ENCODE measurements at regions not wholly inside any gene's neighbourhood (a gene's known extent, or its start where the extent isn't known, plus 50 kb on each side); places are given as distances from the start of the nearest gene placed in this dataset.
A peak's percentile ranks its signal among the peaks of the same experiment; 100 is the strongest.
"Not testable (repeated sequence)": the region's sequence is repeated elsewhere in the genome, so short reads cannot be mapped to it uniquely, and the experiment has no call there.

DNA sequence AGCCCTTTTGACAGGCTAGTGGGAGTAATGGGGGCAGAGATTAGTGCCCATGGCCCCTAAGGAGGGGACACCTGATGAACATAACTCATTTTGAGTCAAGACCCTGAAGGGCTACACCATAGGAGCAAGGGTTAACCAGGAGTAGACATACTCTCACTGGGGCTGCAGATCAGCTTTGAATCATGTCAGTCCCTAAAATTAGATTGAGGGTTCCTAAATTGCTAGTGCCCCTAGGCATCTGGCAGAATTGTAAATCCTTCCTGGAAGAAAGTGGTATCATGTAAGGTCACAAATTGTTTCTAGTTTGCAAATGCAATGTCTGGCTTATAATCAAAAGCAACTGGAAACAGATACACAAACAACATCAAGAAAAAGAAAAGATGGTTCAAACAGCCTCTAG is 52.1 kb upstream of the LRRC37A2 start:
- H3K4me3 Mint-ChIP-seq (ENCODE audit: unreplicated experiment); H3K9me3 Mint-ChIP-seq (ENCODE audit: unreplicated experiment); H3K36me3 ChIP-seq (ENCODE audit: insufficient read depth, low read length); H3K4me1 ChIP-seq (ENCODE audit: insufficient read depth, low read length); DNase-seq (ENCODE audit: low read depth); H3K79me2 ChIP-seq (ENCODE audit: insufficient read depth, low read length); H3K4me3 ChIP-seq (ENCODE audit: insufficient read depth, low read depth, low read length); H3K27ac Mint-ChIP-seq (ENCODE audit: unreplicated experiment); H4K20me1 ChIP-seq (ENCODE audit: insufficient read depth, low read length); H2AFZ ChIP-seq (ENCODE audit: low read depth, low read length); H3K27me3 ChIP-seq (ENCODE audit: insufficient read depth, low read length); H3K27ac ChIP-seq (ENCODE audit: low read depth, low read length); H3K36me3 Mint-ChIP-seq (ENCODE audit: low read depth, unreplicated experiment); H3K9ac ChIP-seq (ENCODE audit: low read length); H3K4me2 ChIP-seq (ENCODE audit: low read length); H3K4me1 Mint-ChIP-seq (ENCODE audit: low read depth, unreplicated experiment); H3K9me3 ChIP-seq (ENCODE audit: insufficient read depth, low read depth, low read length); H3K27me3 Mint-ChIP-seq (ENCODE audit: low read depth, unreplicated experiment); FAIRE-seq: not testable (repeated sequence)

DNA sequence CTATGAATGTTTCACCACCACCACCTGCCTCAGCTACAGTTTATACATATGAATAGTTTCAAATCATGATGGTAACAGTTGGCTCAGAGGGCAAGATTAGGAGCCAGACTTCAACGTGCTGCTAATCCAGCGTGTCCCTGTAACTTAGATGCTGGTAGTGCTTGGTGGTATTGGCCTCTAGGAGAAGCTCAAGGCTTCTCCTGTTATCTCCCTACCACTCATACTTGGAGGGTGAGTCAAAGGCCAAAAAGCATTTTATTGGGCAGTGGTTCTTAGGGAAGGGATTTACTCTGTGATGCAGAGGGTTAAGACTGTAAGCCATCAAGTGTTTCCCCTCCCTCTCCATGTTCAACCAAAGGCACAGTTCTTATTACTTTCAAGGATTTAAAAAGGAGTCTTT is 57.2 kb upstream of the LRRC37A2 start:
- H3K4me2 ChIP-seq (ENCODE audit: low read length); H3K9ac ChIP-seq (ENCODE audit: low read length); H3K4me1 ChIP-seq (ENCODE audit: insufficient read depth, low read length); H4K20me1 ChIP-seq (ENCODE audit: insufficient read depth, low read length); H3K36me3 Mint-ChIP-seq (ENCODE audit: low read depth, unreplicated experiment); H3K9me3 Mint-ChIP-seq (ENCODE audit: unreplicated experiment); H2AFZ ChIP-seq (ENCODE audit: low read depth, low read length); H3K4me1 Mint-ChIP-seq (ENCODE audit: low read depth, unreplicated experiment); H3K27me3 Mint-ChIP-seq (ENCODE audit: low read depth, unreplicated experiment); H3K27ac ChIP-seq (ENCODE audit: low read depth, low read length); H3K9me3 ChIP-seq (ENCODE audit: insufficient read depth, low read depth, low read length); H3K4me3 ChIP-seq (ENCODE audit: insufficient read depth, low read depth, low read length); H3K27me3 ChIP-seq (ENCODE audit: insufficient read depth, low read length); H3K79me2 ChIP-seq (ENCODE audit: insufficient read depth, low read length); H3K27ac Mint-ChIP-seq (ENCODE audit: unreplicated experiment); DNase-seq (ENCODE audit: low read depth); H3K4me3 Mint-ChIP-seq (ENCODE audit: unreplicated experiment); H3K36me3 ChIP-seq (ENCODE audit: insufficient read depth, low read length): not testable (repeated sequence)
- peak; percentile 99 for FAIRE-seq

DNA sequence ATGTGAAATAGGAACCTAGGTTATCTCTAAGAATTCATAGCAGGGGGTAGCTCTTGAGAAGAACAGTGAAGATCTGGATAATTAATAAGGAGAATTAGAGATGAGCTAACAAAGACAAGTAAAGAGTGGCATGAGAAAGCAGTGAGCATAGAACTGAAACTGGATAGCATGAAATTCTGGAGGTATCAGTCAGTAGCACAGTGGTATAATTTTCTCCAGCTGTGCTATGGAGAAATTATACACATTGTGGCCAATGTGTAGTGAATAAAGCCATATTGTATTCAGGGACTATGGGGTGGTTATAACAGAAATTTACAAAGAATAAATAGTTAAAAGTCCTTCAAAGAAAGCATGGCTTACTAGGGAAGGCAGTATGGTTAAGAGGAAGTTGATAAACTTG is 57.7 kb upstream of the LRRC37A2 start:
- not testable (repeated sequence) for H3K9me3 ChIP-seq (ENCODE audit: insufficient read depth, low read depth, low read length); H3K9ac ChIP-seq (ENCODE audit: low read length); H3K36me3 Mint-ChIP-seq (ENCODE audit: low read depth, unreplicated experiment); H2AFZ ChIP-seq (ENCODE audit: low read depth, low read length); H3K79me2 ChIP-seq (ENCODE audit: insufficient read depth, low read length); H3K4me3 ChIP-seq (ENCODE audit: insufficient read depth, low read depth, low read length); H3K4me2 ChIP-seq (ENCODE audit: low read length); DNase-seq (ENCODE audit: low read depth); H3K9me3 Mint-ChIP-seq (ENCODE audit: unreplicated experiment); H3K4me1 ChIP-seq (ENCODE audit: insufficient read depth, low read length); H3K27me3 ChIP-seq (ENCODE audit: insufficient read depth, low read length); H4K20me1 ChIP-seq (ENCODE audit: insufficient read depth, low read length); H3K27ac ChIP-seq (ENCODE audit: low read depth, low read length); H3K27me3 Mint-ChIP-seq (ENCODE audit: low read depth, unreplicated experiment); H3K4me3 Mint-ChIP-seq (ENCODE audit: unreplicated experiment); H3K4me1 Mint-ChIP-seq (ENCODE audit: low read depth, unreplicated experiment); H3K36me3 ChIP-seq (ENCODE audit: insufficient read depth, low read length); H3K27ac Mint-ChIP-seq (ENCODE audit: unreplicated experiment)
- FAIRE-seq, result peak; percentile 91

DNA sequence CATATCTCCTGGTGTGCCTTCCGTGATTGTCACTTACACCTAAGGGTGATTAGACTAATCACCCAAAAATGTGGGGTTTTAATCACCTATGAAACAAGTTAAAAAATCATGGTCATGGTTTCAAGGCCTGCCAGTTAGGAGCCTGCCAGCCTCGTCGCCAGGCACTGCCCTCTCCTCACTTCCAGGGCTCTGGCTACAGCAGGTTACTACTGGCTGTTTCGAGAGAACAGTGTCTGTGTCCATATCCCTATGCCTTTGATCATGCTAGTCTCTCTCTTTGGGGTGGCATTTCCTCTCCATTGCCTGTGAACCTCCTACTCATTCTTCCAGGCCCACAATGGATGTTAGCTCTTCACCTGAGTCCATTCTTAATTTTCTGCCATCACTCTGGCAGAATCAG is 59.2 kb upstream of the LRRC37A2 start:
- H3K4me3 Mint-ChIP-seq (ENCODE audit: unreplicated experiment); H3K4me2 ChIP-seq (ENCODE audit: low read length); H3K4me1 Mint-ChIP-seq (ENCODE audit: low read depth, unreplicated experiment); H3K27ac ChIP-seq (ENCODE audit: low read depth, low read length); H3K9ac ChIP-seq (ENCODE audit: low read length); H3K36me3 ChIP-seq (ENCODE audit: insufficient read depth, low read length); H3K79me2 ChIP-seq (ENCODE audit: insufficient read depth, low read length); H2AFZ ChIP-seq (ENCODE audit: low read depth, low read length); H3K27me3 ChIP-seq (ENCODE audit: insufficient read depth, low read length); H3K27me3 Mint-ChIP-seq (ENCODE audit: low read depth, unreplicated experiment); H3K4me3 ChIP-seq (ENCODE audit: insufficient read depth, low read depth, low read length); H3K9me3 ChIP-seq (ENCODE audit: insufficient read depth, low read depth, low read length); DNase-seq (ENCODE audit: low read depth); H3K9me3 Mint-ChIP-seq (ENCODE audit: unreplicated experiment); H3K27ac Mint-ChIP-seq (ENCODE audit: unreplicated experiment); H4K20me1 ChIP-seq (ENCODE audit: insufficient read depth, low read length); H3K36me3 Mint-ChIP-seq (ENCODE audit: low read depth, unreplicated experiment); H3K4me1 ChIP-seq (ENCODE audit: insufficient read depth, low read length): not testable (repeated sequence)
- peak; percentile 71 for FAIRE-seq

DNA sequence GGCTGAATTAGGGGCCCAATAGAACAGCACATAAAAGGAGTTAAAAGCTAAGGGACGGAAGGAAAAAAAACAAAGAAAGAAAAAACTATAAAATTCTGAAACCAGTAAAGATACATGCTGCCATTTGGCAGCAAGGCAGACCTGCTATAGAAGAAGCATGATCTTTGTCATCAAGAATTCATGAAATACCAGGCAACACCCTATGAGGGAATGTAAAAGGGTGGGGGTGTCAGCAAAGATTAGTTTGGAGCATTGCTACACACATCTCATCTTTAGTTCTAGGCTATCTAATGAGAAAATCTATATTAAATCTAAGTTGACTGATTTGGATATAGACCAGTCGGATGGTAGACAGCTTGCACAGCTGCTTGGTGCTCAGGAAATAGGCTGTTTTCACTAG is 66.4 kb upstream of the LRRC37A2 start:
- FAIRE-seq, result peak; percentile 97
- H3K79me2 ChIP-seq (ENCODE audit: insufficient read depth, low read length); H3K36me3 Mint-ChIP-seq (ENCODE audit: low read depth, unreplicated experiment); H3K4me1 ChIP-seq (ENCODE audit: insufficient read depth, low read length); H3K4me2 ChIP-seq (ENCODE audit: low read length); H3K27ac ChIP-seq (ENCODE audit: low read depth, low read length); H3K4me3 ChIP-seq (ENCODE audit: insufficient read depth, low read depth, low read length); H3K9me3 ChIP-seq (ENCODE audit: insufficient read depth, low read depth, low read length); H2AFZ ChIP-seq (ENCODE audit: low read depth, low read length); H3K4me1 Mint-ChIP-seq (ENCODE audit: low read depth, unreplicated experiment); H3K27me3 ChIP-seq (ENCODE audit: insufficient read depth, low read length); H3K9me3 Mint-ChIP-seq (ENCODE audit: unreplicated experiment); H3K4me3 Mint-ChIP-seq (ENCODE audit: unreplicated experiment); H3K27me3 Mint-ChIP-seq (ENCODE audit: low read depth, unreplicated experiment); H3K9ac ChIP-seq (ENCODE audit: low read length); H4K20me1 ChIP-seq (ENCODE audit: insufficient read depth, low read length); H3K36me3 ChIP-seq (ENCODE audit: insufficient read depth, low read length); DNase-seq (ENCODE audit: low read depth); H3K27ac Mint-ChIP-seq (ENCODE audit: unreplicated experiment): not testable (repeated sequence)

DNA sequence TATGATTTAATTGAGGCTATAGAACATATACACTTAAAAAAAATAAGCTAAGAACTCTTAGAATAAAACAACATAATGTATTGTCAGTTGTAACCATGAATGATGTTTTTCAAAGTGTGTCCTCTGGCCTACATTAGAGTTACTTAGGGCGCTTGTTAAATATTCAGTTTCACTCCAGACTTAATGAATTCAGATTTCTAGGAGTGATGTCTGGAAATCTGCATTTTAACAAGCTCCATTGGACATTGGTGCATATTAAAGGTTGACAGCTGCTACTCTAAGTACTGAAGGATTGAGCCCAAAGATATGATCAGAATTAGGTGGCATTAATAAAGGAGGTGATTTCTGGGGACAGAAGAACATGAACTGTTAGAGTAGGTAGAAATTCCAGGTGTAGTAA is 66.9 kb upstream of the LRRC37A2 start:
- not testable (repeated sequence) for H3K27ac ChIP-seq (ENCODE audit: low read depth, low read length)

More for the DNA sequence above, 66.9 kb upstream of the LRRC37A2 start:
- not testable (repeated sequence) for H3K4me1 Mint-ChIP-seq (ENCODE audit: low read depth, unreplicated experiment); H3K27me3 ChIP-seq (ENCODE audit: insufficient read depth, low read length); H3K9ac ChIP-seq (ENCODE audit: low read length); H3K27ac Mint-ChIP-seq (ENCODE audit: unreplicated experiment); H3K4me2 ChIP-seq (ENCODE audit: low read length); DNase-seq (ENCODE audit: low read depth); H3K36me3 ChIP-seq (ENCODE audit: insufficient read depth, low read length); H4K20me1 ChIP-seq (ENCODE audit: insufficient read depth, low read length); FAIRE-seq; H3K36me3 Mint-ChIP-seq (ENCODE audit: low read depth, unreplicated experiment); H3K9me3 ChIP-seq (ENCODE audit: insufficient read depth, low read depth, low read length); H3K4me3 Mint-ChIP-seq (ENCODE audit: unreplicated experiment); H3K4me3 ChIP-seq (ENCODE audit: insufficient read depth, low read depth, low read length); H2AFZ ChIP-seq (ENCODE audit: low read depth, low read length); H3K4me1 ChIP-seq (ENCODE audit: insufficient read depth, low read length); H3K27me3 Mint-ChIP-seq (ENCODE audit: low read depth, unreplicated experiment); H3K9me3 Mint-ChIP-seq (ENCODE audit: unreplicated experiment); H3K79me2 ChIP-seq (ENCODE audit: insufficient read depth, low read length)
